ENCODE measurements at regions not wholly inside any gene's neighbourhood (a gene's known extent, or its start where the extent isn't known, plus 50 kb on each side); places are given as distances from the start of the nearest gene placed in this dataset.
"Not testable (repeated sequence)": the region's sequence is repeated elsewhere in the genome, so short reads cannot be mapped to it uniquely, and the experiment has no call there.

DNA sequence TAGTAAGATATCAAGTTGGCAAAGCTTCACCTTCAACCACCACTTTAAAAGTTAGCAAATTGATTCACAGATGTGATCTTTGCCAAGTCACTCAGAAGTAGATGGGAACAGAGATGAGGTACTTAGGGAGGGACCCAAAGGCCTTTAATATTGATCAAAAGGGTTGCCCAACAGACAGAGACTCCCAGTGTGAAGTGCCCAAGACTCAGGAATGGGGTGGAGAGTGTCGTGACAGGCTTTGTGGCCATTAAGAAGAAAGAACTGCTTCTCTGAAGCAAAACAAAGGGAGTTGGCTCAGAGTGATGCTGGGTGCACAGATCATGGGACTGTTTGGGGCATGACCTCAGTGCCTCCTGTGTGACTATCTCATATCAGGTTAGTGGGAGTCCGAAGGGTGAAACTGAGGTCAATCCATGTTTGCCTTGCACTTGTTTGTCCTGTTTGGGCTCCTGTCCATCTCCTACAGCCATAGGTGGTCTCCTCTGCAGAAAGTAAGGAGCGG is 132.3 kb downstream of the APIP start:
- H3K79me2 ChIP-seq (ENCODE audit: control insufficient read depth, insufficient read depth, low read length, unreplicated experiment): no peaks in the 10 kb centered on the region
- no peak overlapping the region for H2AFZ ChIP-seq (ENCODE audit: low read length, unreplicated experiment)
- no peaks in the 10 kb centered on the region for H3K27me3 ChIP-seq (ENCODE audit: insufficient read depth, low read length)
- no peak overlapping the region for H3K4me3 ChIP-seq (ENCODE audit: low read depth, low read length)
- H3K27ac ChIP-seq (ENCODE audit: low read depth, low read length): no peak overlapping the region
- peaks cover 3% of the 10 kb centered on the region for H3K4me1 ChIP-seq (ENCODE audit: control insufficient read depth, insufficient read depth, low read length, unreplicated experiment)
- H3K36me3 ChIP-seq (ENCODE audit: insufficient read depth, low read length): no peaks in the 10 kb centered on the region

DNA sequence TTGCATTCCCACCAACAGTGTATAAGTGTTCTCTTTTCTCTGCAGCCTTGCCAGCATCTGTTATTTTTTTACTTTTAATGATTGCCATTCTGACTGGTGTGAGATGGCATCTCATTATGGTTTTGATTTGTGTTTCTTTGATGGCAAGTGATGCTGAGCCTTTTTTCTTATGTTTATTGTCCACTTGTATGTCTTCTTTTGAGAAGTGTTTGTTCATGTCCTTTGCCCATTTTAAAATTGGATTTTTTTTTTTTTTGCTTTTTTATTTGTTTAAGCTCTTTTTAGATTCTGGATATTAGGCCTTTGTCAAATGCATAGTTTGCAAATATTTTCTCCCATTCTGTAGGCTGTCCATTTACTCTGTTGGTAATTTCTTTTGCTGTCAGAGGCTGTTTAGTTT is 134.4 kb downstream of the APIP start:
- not testable (repeated sequence) for H3K4me3 ChIP-seq (ENCODE audit: low read depth, low read length); H3K79me2 ChIP-seq (ENCODE audit: control insufficient read depth, insufficient read depth, low read length, unreplicated experiment); H3K36me3 ChIP-seq (ENCODE audit: insufficient read depth, low read length); H3K27me3 ChIP-seq (ENCODE audit: insufficient read depth, low read length); H3K27ac ChIP-seq (ENCODE audit: low read depth, low read length); H2AFZ ChIP-seq (ENCODE audit: low read length, unreplicated experiment); H3K4me1 ChIP-seq (ENCODE audit: control insufficient read depth, insufficient read depth, low read length, unreplicated experiment)

DNA sequence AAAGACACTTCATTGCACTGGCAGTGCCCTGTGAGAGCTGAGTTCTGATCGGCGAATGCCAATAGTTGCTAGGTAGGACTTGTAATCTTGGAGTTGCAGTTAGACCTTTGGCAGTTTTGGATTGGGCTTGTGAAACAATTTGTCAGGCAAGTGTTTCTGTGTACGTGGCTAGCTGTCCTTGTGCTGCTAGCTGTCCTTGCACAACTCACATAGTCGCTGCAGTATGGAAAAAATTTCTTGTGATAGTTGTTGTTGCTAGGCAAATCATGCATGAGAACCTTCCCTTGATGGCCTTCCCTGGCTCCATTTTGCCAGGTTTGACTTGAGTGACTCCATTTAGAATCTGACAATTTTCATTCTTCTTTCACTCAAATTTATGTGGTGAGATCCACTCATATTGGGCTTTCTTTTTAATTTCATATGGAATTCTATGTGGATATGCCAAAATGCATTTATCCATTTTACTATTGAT is 140.7 kb downstream of the APIP start:
- Histone ChIP-seq H3K4me1 (ENCODE audit: control insufficient read depth, insufficient read depth, low read length, unreplicated experiment) (peaks cover 17% of the 10 kb centered on the region), H3K27me3 (ENCODE audit: insufficient read depth, low read length) (no peaks in the 10 kb centered on the region), H2AFZ (ENCODE audit: low read length, unreplicated experiment) (no peak overlapping the region), H3K4me3 (ENCODE audit: low read depth, low read length) (no peak overlapping the region), H3K79me2 (ENCODE audit: control insufficient read depth, insufficient read depth, low read length, unreplicated experiment) (no peaks in the 10 kb centered on the region), H3K27ac (ENCODE audit: low read depth, low read length) (no peak overlapping the region), H3K36me3 (ENCODE audit: insufficient read depth, low read length) (no peaks in the 10 kb centered on the region)

DNA sequence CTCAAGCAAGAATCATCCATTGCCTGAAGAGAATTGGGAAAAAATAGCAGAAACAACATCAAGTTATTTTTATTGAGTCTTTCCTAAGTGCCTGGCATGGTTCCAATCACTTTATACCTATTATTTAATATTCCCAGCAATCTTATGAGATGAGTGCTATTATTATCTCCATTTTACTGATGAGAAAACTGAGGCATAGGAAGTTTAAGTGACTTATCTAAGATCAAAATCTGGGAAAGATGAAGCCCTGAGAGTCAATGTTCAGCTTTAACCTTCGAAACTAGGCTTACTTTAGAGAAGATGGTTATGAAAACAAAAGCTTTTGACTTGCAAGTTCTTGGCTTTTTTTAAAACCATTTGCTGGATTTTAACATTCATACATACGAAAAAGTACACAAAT is 141.6 kb downstream of the APIP start:
- Histone ChIP-seq H3K36me3 (ENCODE audit: insufficient read depth, low read length) (no peaks in the 10 kb centered on the region), H2AFZ (ENCODE audit: low read length, unreplicated experiment) (no peak overlapping the region), H3K79me2 (ENCODE audit: control insufficient read depth, insufficient read depth, low read length, unreplicated experiment) (no peaks in the 10 kb centered on the region), H3K27ac (ENCODE audit: low read depth, low read length) (no peak overlapping the region), H3K4me3 (ENCODE audit: low read depth, low read length) (no peak overlapping the region), H3K27me3 (ENCODE audit: insufficient read depth, low read length) (no peaks in the 10 kb centered on the region), H3K4me1 (ENCODE audit: control insufficient read depth, insufficient read depth, low read length, unreplicated experiment) (peaks cover 17% of the 10 kb centered on the region)

DNA sequence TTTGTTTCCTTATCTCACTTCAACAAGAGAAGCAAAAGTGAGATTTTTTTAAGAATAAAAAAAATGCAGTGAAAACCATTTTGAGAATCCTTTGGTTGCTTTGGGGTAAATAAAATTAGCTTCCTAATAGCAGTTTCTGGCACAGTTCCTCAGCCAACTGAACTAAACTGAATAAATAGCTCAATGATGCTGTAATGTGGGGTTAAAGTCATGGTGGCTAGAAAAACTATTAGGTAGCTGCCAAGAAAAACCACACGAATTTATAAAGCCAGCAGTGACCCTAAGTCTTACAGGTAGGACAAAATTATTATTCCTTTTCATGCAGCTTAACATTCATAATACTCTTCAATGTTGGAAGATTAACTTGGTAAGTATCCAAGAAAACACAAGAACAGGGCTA is 142.4 kb downstream of the APIP start:
- Histone ChIP-seq H3K79me2 (ENCODE audit: control insufficient read depth, insufficient read depth, low read length, unreplicated experiment) (no peaks in the 10 kb centered on the region), H2AFZ (ENCODE audit: low read length, unreplicated experiment) (no peak overlapping the region), H3K4me3 (ENCODE audit: low read depth, low read length) (no peak overlapping the region), H3K36me3 (ENCODE audit: insufficient read depth, low read length) (no peaks in the 10 kb centered on the region), H3K27me3 (ENCODE audit: insufficient read depth, low read length) (peaks cover 3% of the 10 kb centered on the region; the same call in 1 of the 2 replicates), H3K27ac (ENCODE audit: low read depth, low read length) (no peak overlapping the region), H3K4me1 (ENCODE audit: control insufficient read depth, insufficient read depth, low read length, unreplicated experiment) (peaks cover 17% of the 10 kb centered on the region)

DNA sequence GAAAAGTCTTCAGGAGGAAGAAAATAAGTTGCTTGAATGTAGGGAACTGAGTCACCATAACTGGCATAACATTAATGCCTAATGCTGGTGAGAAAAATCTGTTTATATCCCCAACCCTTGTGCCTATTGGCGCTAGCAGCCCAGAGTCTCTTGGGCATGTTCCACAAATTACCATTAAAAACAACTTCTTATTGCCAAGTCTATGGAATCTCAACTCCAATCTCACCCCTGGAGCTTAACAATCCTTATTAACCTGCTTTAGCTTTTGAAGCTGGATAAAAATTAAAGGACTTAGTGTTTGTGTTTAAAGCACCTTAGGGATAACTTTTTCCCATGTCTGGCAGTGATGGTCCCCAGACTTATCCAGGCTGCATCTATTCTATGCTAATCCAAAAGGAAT is 143.0 kb downstream of the APIP start:
- Histone ChIP-seq H3K27ac (ENCODE audit: low read depth, low read length) (no peak overlapping the region), H3K27me3 (ENCODE audit: insufficient read depth, low read length) (peaks cover 7% of the 10 kb centered on the region; the same call in 1 of the 2 replicates), H3K36me3 (ENCODE audit: insufficient read depth, low read length) (no peaks in the 10 kb centered on the region), H3K4me3 (ENCODE audit: low read depth, low read length) (no peak overlapping the region), H3K79me2 (ENCODE audit: control insufficient read depth, insufficient read depth, low read length, unreplicated experiment) (no peaks in the 10 kb centered on the region), H3K4me1 (ENCODE audit: control insufficient read depth, insufficient read depth, low read length, unreplicated experiment) (peaks cover 17% of the 10 kb centered on the region), H2AFZ (ENCODE audit: low read length, unreplicated experiment) (no peak overlapping the region)

DNA sequence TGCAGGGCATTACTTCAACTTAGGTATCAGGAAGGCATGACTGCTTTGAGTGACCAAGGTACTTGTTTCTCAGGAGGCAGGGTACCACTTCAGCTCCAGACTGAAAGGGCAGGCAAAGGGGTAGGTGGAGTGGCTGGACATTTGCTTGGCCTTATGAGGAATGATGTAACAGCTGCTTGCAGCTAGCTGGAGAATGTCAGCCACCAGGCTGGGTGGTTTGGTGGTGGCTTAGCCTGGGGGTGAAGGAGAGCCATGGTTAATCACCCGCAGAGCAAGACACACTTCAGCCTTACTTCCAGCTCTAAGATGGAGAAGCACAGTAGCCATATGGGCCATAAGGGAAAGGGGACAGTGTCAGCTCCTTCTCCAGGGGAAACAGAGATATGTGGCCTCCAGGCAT is 146.1 kb downstream of the APIP start:
- H3K4me3 ChIP-seq (ENCODE audit: low read depth, low read length): no peak overlapping the region
- no peak overlapping the region for H3K27ac ChIP-seq (ENCODE audit: low read depth, low read length)
- no peak overlapping the region for H2AFZ ChIP-seq (ENCODE audit: low read length, unreplicated experiment)
- peaks cover 17% of the 10 kb centered on the region for H3K4me1 ChIP-seq (ENCODE audit: control insufficient read depth, insufficient read depth, low read length, unreplicated experiment)
- H3K27me3 ChIP-seq (ENCODE audit: insufficient read depth, low read length): peaks cover 7% of the 10 kb centered on the region; the same call in 1 of the 2 replicates
- H3K36me3 ChIP-seq (ENCODE audit: insufficient read depth, low read length): no peaks in the 10 kb centered on the region
- H3K79me2 ChIP-seq (ENCODE audit: control insufficient read depth, insufficient read depth, low read length, unreplicated experiment): no peaks in the 10 kb centered on the region

DNA sequence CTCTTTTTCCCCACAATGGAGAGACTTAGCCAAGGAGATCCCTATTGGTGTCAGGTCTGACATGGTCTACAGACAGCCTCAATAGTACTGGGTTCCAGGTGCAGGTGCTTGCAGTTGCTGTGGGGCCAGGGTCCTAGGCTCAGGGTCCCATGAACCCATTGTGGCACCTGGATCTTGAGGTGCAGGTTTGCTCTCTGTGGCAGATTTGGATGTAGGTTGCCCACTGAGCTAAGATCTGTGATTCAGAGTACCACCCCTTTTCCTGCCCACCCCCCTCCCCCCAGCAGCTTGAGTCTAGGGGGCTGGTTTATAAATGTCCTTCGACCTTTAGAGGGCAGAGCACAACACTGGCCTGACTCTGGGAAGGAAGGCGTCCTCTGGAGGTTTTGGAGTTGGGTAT is 147.0 kb downstream of the APIP start:
- Histone ChIP-seq H3K27ac (ENCODE audit: low read depth, low read length) (no peak overlapping the region), H3K4me1 (ENCODE audit: control insufficient read depth, insufficient read depth, low read length, unreplicated experiment) (peaks cover 16% of the 10 kb centered on the region), H3K27me3 (ENCODE audit: insufficient read depth, low read length) (peaks cover 7% of the 10 kb centered on the region; the same call in 1 of the 2 replicates), H2AFZ (ENCODE audit: low read length, unreplicated experiment) (no peak overlapping the region), H3K36me3 (ENCODE audit: insufficient read depth, low read length) (no peaks in the 10 kb centered on the region), H3K4me3 (ENCODE audit: low read depth, low read length) (no peak overlapping the region), H3K79me2 (ENCODE audit: control insufficient read depth, insufficient read depth, low read length, unreplicated experiment) (no peaks in the 10 kb centered on the region)

DNA sequence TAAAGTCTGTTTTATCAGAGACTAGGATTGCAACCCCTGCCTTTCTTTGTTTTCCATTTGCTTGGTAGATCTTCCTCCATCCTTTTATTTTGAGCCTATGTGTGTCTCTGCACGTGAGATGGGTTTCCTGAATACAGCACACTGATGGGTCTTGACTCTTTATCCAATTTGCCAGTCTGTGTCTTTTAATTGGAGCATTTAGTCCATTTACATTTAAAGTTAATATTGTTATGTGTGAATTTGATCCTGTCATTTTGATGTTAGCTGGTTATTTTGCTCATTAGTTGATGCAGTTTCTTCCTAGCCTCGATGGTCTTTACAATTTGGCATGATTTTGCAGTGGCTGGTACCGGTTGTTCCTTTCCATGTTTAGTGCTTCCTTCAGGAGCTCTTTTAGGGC is 141.7 kb downstream of the EHF start:
- H3K4me3 ChIP-seq (ENCODE audit: low read depth, low read length); H3K27ac ChIP-seq (ENCODE audit: low read depth, low read length); H3K79me2 ChIP-seq (ENCODE audit: control insufficient read depth, insufficient read depth, low read length, unreplicated experiment); H2AFZ ChIP-seq (ENCODE audit: low read length, unreplicated experiment); H3K27me3 ChIP-seq (ENCODE audit: insufficient read depth, low read length); H3K4me1 ChIP-seq (ENCODE audit: control insufficient read depth, insufficient read depth, low read length, unreplicated experiment); H3K36me3 ChIP-seq (ENCODE audit: insufficient read depth, low read length): not testable (repeated sequence)

DNA sequence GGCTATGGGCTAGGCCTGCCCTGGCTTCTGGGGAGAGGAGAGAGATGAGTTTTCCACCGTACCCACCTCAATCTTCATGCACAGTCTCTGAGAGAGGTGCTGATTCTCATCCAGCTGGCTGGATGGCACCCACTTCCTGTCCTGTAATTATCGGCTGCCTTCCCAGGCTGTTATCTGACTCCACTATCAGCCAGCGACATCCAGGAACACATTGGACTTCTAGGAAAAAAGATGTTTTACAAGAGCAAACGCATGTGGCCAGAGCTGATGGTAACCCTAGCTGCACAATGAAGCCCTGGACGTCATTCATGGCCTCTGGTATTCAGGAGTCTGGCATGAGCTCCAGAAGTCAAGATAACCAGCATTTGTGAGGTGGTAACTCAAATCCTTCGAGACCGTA is 137.4 kb downstream of the EHF start:
- no peak overlapping the region for H3K27ac ChIP-seq (ENCODE audit: low read depth, low read length)

DNA sequence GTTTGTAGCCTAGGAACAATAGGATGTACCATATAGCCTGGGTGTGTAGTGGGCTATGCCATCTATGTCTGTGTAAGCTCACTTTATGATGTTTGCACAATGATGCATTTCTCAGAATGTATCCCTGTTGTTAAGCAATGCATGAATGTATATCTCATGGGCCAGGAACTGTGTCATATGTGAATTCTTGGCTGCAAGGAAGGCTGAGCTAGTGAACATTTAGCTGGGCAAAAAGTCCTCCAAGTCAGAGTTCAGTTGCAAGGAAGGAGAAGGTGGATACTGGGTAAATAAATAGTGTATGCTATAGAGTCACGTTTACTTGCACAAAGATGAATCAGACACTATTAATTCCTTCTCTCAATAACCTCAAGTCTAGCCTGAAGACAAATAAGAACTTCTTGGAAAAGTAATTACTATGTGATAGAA is 136.1 kb downstream of the EHF start:
- peaks cover 12% of the 10 kb centered on the region for H3K4me1 ChIP-seq (ENCODE audit: control insufficient read depth, insufficient read depth, low read length, unreplicated experiment)
- H3K79me2 ChIP-seq (ENCODE audit: control insufficient read depth, insufficient read depth, low read length, unreplicated experiment): no peaks in the 10 kb centered on the region
- no peak overlapping the region for H3K27ac ChIP-seq (ENCODE audit: low read depth, low read length)
- no peak overlapping the region for H3K4me3 ChIP-seq (ENCODE audit: low read depth, low read length)
- no peaks in the 10 kb centered on the region for H3K36me3 ChIP-seq (ENCODE audit: insufficient read depth, low read length)
- H2AFZ ChIP-seq (ENCODE audit: low read length, unreplicated experiment): no peak overlapping the region
- no peaks in the 10 kb centered on the region for H3K27me3 ChIP-seq (ENCODE audit: insufficient read depth, low read length)

More for the DNA sequence above, 137.4 kb downstream of the EHF start:
- H2AFZ ChIP-seq (ENCODE audit: low read length, unreplicated experiment): no peak overlapping the region
- H3K4me3 ChIP-seq (ENCODE audit: low read depth, low read length): no peak overlapping the region
- no peaks in the 10 kb centered on the region for H3K79me2 ChIP-seq (ENCODE audit: control insufficient read depth, insufficient read depth, low read length, unreplicated experiment)
- no peaks in the 10 kb centered on the region for H3K36me3 ChIP-seq (ENCODE audit: insufficient read depth, low read length)
- H3K27me3 ChIP-seq (ENCODE audit: insufficient read depth, low read length): no peaks in the 10 kb centered on the region
- peaks cover 12% of the 10 kb centered on the region for H3K4me1 ChIP-seq (ENCODE audit: control insufficient read depth, insufficient read depth, low read length, unreplicated experiment)

All from ACC112 (cell line).